K562 (cell line): ENCODE measurements at regions not wholly inside any gene's neighbourhood (a gene's known extent, or its start where the extent isn't known, plus 50 kb on each side); places are given as distances from the start of the nearest gene placed in this dataset.

Experiments used
- ATAC-seq: fragments of 200-7000 bp; cut with Tn5 transposase; 3 replicates; pipeline ENCODE4 v1.9.1; 2020; ENCODE audit warnings: moderate library complexity
- BruUV-seq: library from RNA; stranded (reverse); fragments of 400-500 nt; replicated peaks from 2 replicates; lab custom pipeline; 2021; lab: Mats Ljungman, UMichigan
- CTCF ChIA-PET: fragments of 300-600 bp; formaldehyde crosslinking; extraction: SDS; loops from one replicate; lab custom pipeline; 2021; ENCODE audit warnings: low intra/inter-chr PET ratio; lab: Yijun Ruan, JAX
- POLR2A ChIA-PET: fragments of 300-600, 350-650 bp; sonication (Branson Sonifier 250); formaldehyde crosslinking; extraction: SDS; loops from one replicate; lab custom pipeline; 2021; ENCODE audit warnings: antibody characterized with exemption, inconsistent platforms; lab: Yijun Ruan, JAX
- DNase-seq, 4 experiments: peaks; one replicate each; pipeline versions ENCODE4 v3.0.0 to v3.0.0-alpha.2; 2011 to 2018; ENCODE audit warnings: low spot score in 3 of 4, mixed read lengths in 3 of 4; ENCODE audit errors: extremely low read depth in 1 of 4
- FAIRE-seq: peaks from 2 replicates; lab custom pipeline; 2011; peaks lifted over from hg19 to GRCh38; lab: Jason Lieb, UNC
- H2AFZ ChIP-seq: 2 replicates; pipeline ENCODE4 v1.6.0; 2011; ENCODE audit warnings: low read depth, low read length, control low read depth, inconsistent platforms
- H3K27ac ChIP-seq: fragments of 200-600 bp; 3 replicates; pipeline ENCODE4 v1.8.0; 2011; ENCODE audit warnings: low read depth, mild to moderate bottlenecking, control low read depth, inconsistent platforms, low read length, moderate library complexity, mixed read lengths; ENCODE audit errors: extremely low read depth
- H3K27me3 ChIP-seq, 2 experiments: fragments of 300-600 bp in 1 of 2; 2 replicates in 1 of 2; 3 replicates in 1 of 2; pipeline versions ENCODE4 v1.6.0 to v1.8.0; 2011; ENCODE audit warnings: inconsistent platforms in 2 of 2, low read length in 2 of 2, mild to moderate bottlenecking in 1 of 2, mixed read lengths in 1 of 2, moderate library complexity in 1 of 2; ENCODE audit not compliant: control insufficient read depth in 2 of 2, insufficient read depth in 2 of 2
- H3K36me3 ChIP-seq: fragments of 300-600 bp; 3 replicates; pipeline ENCODE4 v1.8.0; 2011; ENCODE audit warnings: mild to moderate bottlenecking, low read length, inconsistent platforms; ENCODE audit not compliant: control insufficient read depth, insufficient read depth
- H3K4me1 ChIP-seq, 2 experiments: fragments of 200-600 bp in 1 of 2; replicated peaks in 1 of 2; 2 replicates in 1 of 2; 3 replicates in 1 of 2; pipeline versions ENCODE4 v1.5.1 to v1.8.0; 2011; ENCODE audit warnings: inconsistent platforms in 2 of 2, low read length in 2 of 2, mild to moderate bottlenecking in 1 of 2, mixed read lengths in 1 of 2, moderate library complexity in 1 of 2; ENCODE audit not compliant: control insufficient read depth in 2 of 2, insufficient read depth in 2 of 2
- H3K4me2 ChIP-seq: 2 replicates; pipeline ENCODE4 v1.6.1; 2011; ENCODE audit warnings: low read length, control low read depth, inconsistent platforms, mixed read lengths; ENCODE audit not compliant: insufficient read depth
- H3K4me3 ChIP-seq: fragments of 200-600 bp; sonication (generic), shearing (Covaris generic); 2 replicates; pipeline ENCODE4 v1.5.1; 2016; ENCODE audit warnings: control low read depth, inconsistent platforms
- H3K79me2 ChIP-seq: fragments of 200-600 bp; 3 replicates; pipeline ENCODE4 v1.8.0; 2011; ENCODE audit warnings: low read length, inconsistent platforms; ENCODE audit not compliant: control insufficient read depth, insufficient read depth
- H3K9ac ChIP-seq, 2 experiments: 2 replicates each; pipeline versions ENCODE4 v1.6.0 to v1.6.1; 2011; ENCODE audit warnings: low read depth in 2 of 2, low read length in 2 of 2, control low read depth in 1 of 2, inconsistent platforms in 1 of 2, mild to moderate bottlenecking in 1 of 2, mixed read lengths in 1 of 2; ENCODE audit not compliant: insufficient read depth in 1 of 2
- H3K9me1 ChIP-seq: one replicate; pipeline ENCODE4 v1.6.0; 2011; ENCODE audit warnings: inconsistent platforms, mild to moderate bottlenecking, low read length, moderate library complexity; ENCODE audit not compliant: control insufficient read depth, insufficient read depth
- H3K9me3 ChIP-seq: replicated peaks from 2 replicates; pipeline ENCODE4 v1.5.1; 2011; ENCODE audit warnings: low read depth, low read length, inconsistent platforms; ENCODE audit not compliant: control insufficient read depth, insufficient read depth
- H4K20me1 ChIP-seq: replicated peaks from 2 replicates; pipeline ENCODE4 v1.6.1; 2011; ENCODE audit warnings: low read length, inconsistent platforms, mixed read lengths; ENCODE audit not compliant: control insufficient read depth, insufficient read depth
- CHD2 ChIP-seq: IDR thresholded peaks from 2 replicates; pipeline ENCODE4 v1.6.1; 2011; ENCODE audit warnings: low read depth, low read length
- CREB1 ChIP-seq, 2 experiments: sonication (generic) in 1 of 2; formaldehyde crosslinking in 1 of 2; IDR thresholded peaks; 2 replicates each; pipeline versions ENCODE4 v1.6.1 to v1.8.0; 2012 to 2022; ENCODE audit warnings: inconsistent platforms in 1 of 2, mild to moderate bottlenecking in 1 of 2, missing genetic modification reagents in 1 of 2, moderate library complexity in 1 of 2
- EHMT2 ChIP-seq: fragments of 450-650 bp; IDR thresholded peaks from 2 replicates; pipeline ENCODE4 v1.6.1; 2018; ENCODE audit warnings: antibody characterized with exemption
- ELK1 ChIP-seq: sonication (generic); formaldehyde crosslinking; IDR thresholded peaks from 2 replicates; pipeline ENCODE4 v1.8.1; 2022; ENCODE audit warnings: missing genetic modification reagents
- HDAC2 ChIP-seq: fragments of 450-650 bp; IDR thresholded peaks from 2 replicates; pipeline ENCODE4 v1.6.1; 2016; ENCODE audit warnings: mild to moderate bottlenecking
- HNRNPK ChIP-seq: fragments of 200-400 bp; formaldehyde crosslinking; IDR thresholded peaks from one replicate; pipeline ENCODE4 v1.6.1; 2018; ENCODE audit warnings: mild to moderate bottlenecking, low read depth, low read length; ENCODE audit not compliant: poor library complexity, severe bottlenecking
- MBD2 ChIP-seq: sonication (generic); IDR thresholded peaks from 2 replicates; pipeline ENCODE4 v1.6.1; 2016; ENCODE audit warnings: low read depth, borderline replicate concordance
- NFYB ChIP-seq: IDR thresholded peaks from 2 replicates; pipeline ENCODE4 v1.6.1; 2011; ENCODE audit warnings: mild to moderate bottlenecking, moderate library complexity; ENCODE audit not compliant: insufficient read length; ENCODE audit errors: extremely low read depth
- NR1H2 ChIP-seq: sonication (generic); formaldehyde crosslinking; IDR thresholded peaks from 2 replicates; pipeline ENCODE4 v1.4.0; 2020; ENCODE audit warnings: mild to moderate bottlenecking, missing genetic modification reagents
- NRF1 ChIP-seq, 2 experiments: fragments of 450-650 bp; IDR thresholded peaks in 1 of 2; conservative IDR thresholded peaks in 1 of 2; 2 replicates each; pipeline ENCODE4 v1.6.1; 2014; ENCODE audit warnings: mild to moderate bottlenecking in 2 of 2
- SPI1 ChIP-seq: IDR thresholded peaks from 2 replicates; pipeline ENCODE4 v1.6.1; 2011; ENCODE audit warnings: low read depth, low read length, control low read depth, borderline replicate concordance
- STAT6 ChIP-seq: sonication (generic); formaldehyde crosslinking; IDR thresholded peaks from 2 replicates; pipeline ENCODE4 v1.8.1; 2023; ENCODE audit warnings: mild to moderate bottlenecking, missing genetic modification reagents
- XRCC3 ChIP-seq: fragments of 450-650 bp; IDR thresholded peaks from 2 replicates; pipeline ENCODE4 v1.6.1; 2017; ENCODE audit warnings: mild to moderate bottlenecking, moderate library complexity
- ZBTB17 ChIP-seq: fragments of 450-650 bp; formaldehyde crosslinking; IDR thresholded peaks from 2 replicates; pipeline ENCODE4 v1.4.0; 2020; ENCODE audit warnings: mild to moderate bottlenecking
- ZFP91 ChIP-seq: sonication (generic); formaldehyde crosslinking; IDR thresholded peaks from 2 replicates; pipeline ENCODE4 v1.8.0; 2022; ENCODE audit warnings: mild to moderate bottlenecking, missing genetic modification reagents
- ZNF639 ChIP-seq, 2 experiments: fragments of 200-800 bp in 1 of 2; sonication (Bioruptor generic) in 1 of 2; sonication (generic) in 1 of 2; formaldehyde crosslinking in 1 of 2; IDR thresholded peaks in 1 of 2; conservative IDR thresholded peaks in 1 of 2; 2 replicates each; pipeline versions ENCODE4 v1.5.0 to v1.6.1; 2016 to 2020; ENCODE audit warnings: missing compliant biosample characterization in 1 of 2, missing genetic modification characterization in 1 of 2, missing genetic modification reagents in 1 of 2
- WGBS: fragments of 100-300 bp; shearing (Covaris generic); methylation state at CpG from one replicate; pipeline ENCODE4 v1.1.6; 2016; ENCODE audit warnings: low coverage, mixed read lengths; ENCODE audit not compliant: insufficient coverage; ENCODE audit errors: missing lambda C conversion rate; 5-methylcytosine and 5-hydroxymethylcytosine counted together
- in situ Hi-C: fragments of 300-500 bp; cut with MboI; formaldehyde crosslinking; loops from 4 replicates; pipeline ENCODE4 v1.15.0; 2018; ENCODE audit warnings: inconsistent platforms, mixed read lengths
- intact Hi-C: fragments of 100-400 bp; cut with micrococcal nuclease; formaldehyde crosslinking; loops from 2 replicates; pipeline ENCODE4 v1.14.2; 2022

GRCh38 chr3:72034986-72035385 is 250.0 kb upstream of the PROK2 start:
- peaks cover 13 to 24% of the 10 kb centered on the region in 2 experiments for H3K4me1 ChIP-seq
- in situ Hi-C loops, result no loop called here
- peak; percentile 90 for FAIRE-seq
- TF ChIP-seq SPI1 (peak; percentile 18; the same call in 1 of the 2 replicates), NR1H2 (CRISPR knock-in tag) (no peak), CHD2 (peak; percentile 57), ZFP91 (no peak), MBD2 (peak; percentile 77; the same call in 1 of the 2 replicates), NRF1 (conservative IDR thresholded peaks at IDR 0.05 in 1 of 2, IDR thresholded peaks at IDR 0.05 in 1 of 2) (peak; percentile 27 to 43; a peak in 2 of 4 replicates), XRCC3 (no peak), ZBTB17 (no peak), HDAC2 (0 out of 2 replicates have a peak, but pooled peaks have one; percentile 35), ZNF639 (CRISPR knock-in tag; conservative IDR thresholded peaks at IDR 0.05 in 1 of 2, IDR thresholded peaks at IDR 0.05 in 1 of 2) (0 out of 4 replicates have a peak, but pooled peaks of 1 of the 2 experiments have one; percentile 25), EHMT2 (peak; percentile 86), STAT6 (CRISPR knock-in tag) (no peak), NFYB (peak; percentile 95), CREB1 (IDR thresholded peaks at IDR 0.05) (no peak), CREB1 (CRISPR knock-in tag; IDR thresholded peaks at IDR 0.05) (peak; percentile 43; the same call in 1 of the 2 replicates), HNRNPK (no peak), ELK1 (CRISPR knock-in tag) (no peak)

More at GRCh38 chr3:72034986-72035385, 250.0 kb upstream of the PROK2 start:
- ChIA-PET POLR2A (interaction anchor here (1.1 kb wide), 1 partner anchor 18 kb away, joined by 3 read pairs; no protein-coding TSS in a partner anchor), CTCF (no interaction called here)
- DNase-seq (peak; percentile 65 to 75 (median 68)), ATAC-seq (peak; percentile 97)
- Histone ChIP-seq H3K36me3 (no peaks in the 10 kb centered on the region), H3K4me3 (no peak overlapping the region), H3K9ac (no peak overlapping the region), H3K4me2 (peak overlapping the region; percentile 49; the same call in 1 of the 2 replicates), H3K9me3 (no peaks in the 10 kb centered on the region; the same call in 1 of the 2 replicates), H3K79me2 (no peaks in the 10 kb centered on the region), H4K20me1 (no peaks in the 10 kb centered on the region), H3K27ac (peak overlapping the region; percentile 11; the same call in 1 of the 3 replicates), H3K9me1 (no peaks in the 10 kb centered on the region), H2AFZ (peak overlapping the region; percentile 39; the same call in 1 of the 2 replicates), H3K27me3 (no peaks in the 10 kb centered on the region)
- intact Hi-C loops, result no loop called here
- BruUV-seq, result no TSS peak
- WGBS, result 0% methylated on average over 1 of the region's 1 CpG
